HG03280 (cell line): ENCODE measurements at regions not wholly inside any gene's neighbourhood (a gene's known extent, or its start where the extent isn't known, plus 50 kb on each side); places are given as distances from the start of the nearest gene placed in this dataset.
"Not testable (repeated sequence)": the region's sequence is repeated elsewhere in the genome, so short reads cannot be mapped to it uniquely, and the experiment has no call there.

ENCODE experiments used
- ATAC-seq: cut with Tn5 transposase; IDR thresholded peaks from one replicate; pipeline ENCODE4 v1.9.1; 2021; ENCODE audit warnings: mild to moderate bottlenecking, moderate library complexity; ENCODE audit not compliant: unreplicated experiment

DNA sequence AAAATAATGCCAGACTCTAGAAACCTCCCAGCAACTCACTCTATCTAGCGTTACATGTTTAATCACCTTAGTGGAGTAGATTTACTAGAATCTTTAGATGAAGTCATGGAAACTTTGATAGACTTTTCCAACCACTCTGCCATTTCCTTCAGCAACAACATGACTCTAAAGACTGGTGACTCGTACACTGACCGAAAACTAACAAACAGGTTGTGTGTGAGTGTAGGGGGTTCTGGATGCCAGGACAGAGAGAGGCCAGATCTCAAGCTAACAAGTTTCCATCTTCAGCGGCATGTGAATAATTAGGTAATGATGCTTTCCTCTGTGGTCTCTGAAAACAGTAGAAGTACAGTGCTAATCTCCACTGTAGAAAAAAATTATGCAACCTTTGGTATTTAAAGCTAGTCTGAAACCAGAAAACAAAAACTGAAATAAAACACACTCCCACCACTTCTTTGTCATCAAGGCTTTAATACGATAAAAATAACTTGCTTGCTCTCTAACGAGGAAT, 286.4 kb downstream of the PRDM5 start:
- no peak for ATAC-seq

DNA sequence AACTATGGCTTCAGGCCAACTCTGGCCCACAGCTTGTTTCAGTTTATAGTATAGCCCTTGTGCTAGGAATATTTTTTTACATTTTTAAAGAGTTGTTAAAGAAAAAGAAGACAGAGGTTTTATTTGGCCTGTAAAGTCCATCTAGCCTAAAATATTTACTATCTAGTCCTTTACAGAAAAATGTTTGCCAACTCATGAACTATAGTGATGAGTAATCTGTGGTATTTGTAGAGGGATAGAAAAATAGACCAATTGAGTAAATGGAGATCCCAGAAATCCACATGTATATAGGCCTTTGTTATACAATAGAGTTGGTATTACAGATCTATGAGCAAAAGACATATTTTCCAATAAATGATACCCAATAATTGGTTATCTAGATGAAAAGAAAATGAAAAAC, 288.7 kb downstream of the PRDM5 start:
- no peak for ATAC-seq

DNA sequence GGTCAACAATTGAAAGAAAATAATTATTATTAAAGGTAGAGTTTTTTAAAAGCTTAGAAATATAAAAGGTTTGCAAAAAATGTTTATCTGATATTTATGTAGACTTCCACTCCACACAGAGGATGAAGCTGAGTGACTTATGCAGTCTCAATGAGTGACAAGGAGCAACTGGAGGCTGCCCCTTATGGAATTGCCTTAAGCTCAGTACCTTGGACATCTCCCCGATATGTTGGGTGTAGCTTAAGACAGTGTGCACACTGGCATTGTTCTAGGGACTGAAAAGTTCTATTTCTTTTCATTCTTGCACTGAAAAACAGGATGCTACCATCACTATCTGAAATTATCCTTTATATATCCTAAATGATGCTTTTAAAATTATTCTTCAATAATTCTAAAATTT, 292.1 kb downstream of the PRDM5 start:
- ATAC-seq = no peak

DNA sequence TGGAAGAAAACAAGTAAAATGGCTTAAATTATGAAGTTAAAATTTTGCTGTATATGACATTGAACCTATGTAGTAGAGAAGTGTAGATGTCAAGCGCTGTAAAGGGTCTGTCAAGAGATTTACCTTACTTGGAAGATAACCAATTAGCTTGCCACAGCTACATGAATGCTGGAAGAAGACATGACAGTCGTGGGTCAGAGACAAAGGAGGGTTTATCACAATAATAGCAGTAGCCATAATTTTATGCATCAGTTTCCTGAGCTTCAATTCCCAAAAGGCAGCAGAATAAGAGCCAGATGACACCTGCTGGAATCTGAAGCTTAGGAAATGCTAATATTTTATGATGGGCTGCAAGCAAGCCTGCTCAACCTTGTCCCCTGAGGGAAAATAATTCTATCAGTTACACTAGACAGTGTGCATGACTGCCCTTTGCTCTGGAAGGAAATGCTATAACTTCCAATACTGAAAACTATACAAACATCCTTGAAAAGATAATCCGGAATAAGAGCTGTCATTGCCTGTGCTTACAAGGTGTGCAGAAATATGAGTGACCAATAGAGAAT, 292.9 kb downstream of the PRDM5 start:
- ATAC-seq = no peak

DNA sequence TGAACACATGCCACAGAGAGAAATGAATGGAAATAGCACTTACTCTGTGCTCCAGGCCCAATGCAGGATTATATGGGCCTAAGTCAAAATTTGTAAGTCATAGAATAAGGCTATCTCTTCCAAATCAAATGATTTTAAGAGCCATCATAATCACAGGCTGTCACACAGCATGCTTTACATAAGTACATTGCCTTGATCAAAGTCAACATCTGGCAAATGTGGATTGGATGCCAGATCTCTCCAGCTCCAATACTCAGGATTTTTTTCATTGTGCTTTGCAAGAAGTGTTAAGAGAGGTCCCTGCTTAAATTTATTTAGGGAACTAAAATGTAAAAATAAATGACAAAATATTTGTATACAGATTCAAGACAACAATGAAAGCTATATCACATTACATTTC, 299.9 kb downstream of the PRDM5 start:
- ATAC-seq = no peak

DNA sequence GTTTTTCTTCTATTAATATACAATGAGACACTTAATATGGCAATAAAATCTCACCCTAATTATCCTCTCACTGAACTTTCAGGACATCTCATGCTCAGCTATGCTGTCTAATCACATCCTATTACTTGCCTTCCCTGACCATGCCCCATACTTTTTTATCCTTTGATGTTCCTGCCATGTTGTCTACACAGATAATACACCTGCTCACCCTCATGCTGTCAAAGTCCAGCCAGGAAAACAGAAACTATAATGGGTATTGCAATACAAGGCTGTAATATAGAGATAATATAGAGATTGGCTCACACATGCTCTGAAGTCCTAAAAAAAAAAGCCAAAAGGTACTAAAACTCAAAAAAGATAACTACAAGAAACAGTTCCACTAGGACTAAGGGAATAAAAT, 305.4 kb downstream of the PRDM5 start:
- no peak for ATAC-seq

DNA sequence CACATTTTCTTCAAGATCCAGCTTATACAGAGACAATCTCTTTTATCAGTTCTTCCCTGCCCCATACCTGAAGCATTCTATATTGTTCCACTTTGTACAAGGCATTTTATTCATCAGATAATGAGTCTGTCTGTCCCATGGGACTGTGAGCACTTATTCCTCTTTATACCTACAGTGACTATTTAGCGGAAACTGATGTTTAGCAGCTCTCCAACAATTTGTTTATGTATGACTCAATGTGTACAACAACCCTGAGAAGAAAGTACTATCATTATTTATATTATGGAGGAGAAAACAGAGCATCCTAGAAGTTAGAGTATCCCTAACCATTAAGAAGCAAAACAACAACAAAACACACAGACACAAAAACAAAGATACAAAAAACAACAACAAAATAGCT, 306.5 kb downstream of the PRDM5 start:
- no peak for ATAC-seq

DNA sequence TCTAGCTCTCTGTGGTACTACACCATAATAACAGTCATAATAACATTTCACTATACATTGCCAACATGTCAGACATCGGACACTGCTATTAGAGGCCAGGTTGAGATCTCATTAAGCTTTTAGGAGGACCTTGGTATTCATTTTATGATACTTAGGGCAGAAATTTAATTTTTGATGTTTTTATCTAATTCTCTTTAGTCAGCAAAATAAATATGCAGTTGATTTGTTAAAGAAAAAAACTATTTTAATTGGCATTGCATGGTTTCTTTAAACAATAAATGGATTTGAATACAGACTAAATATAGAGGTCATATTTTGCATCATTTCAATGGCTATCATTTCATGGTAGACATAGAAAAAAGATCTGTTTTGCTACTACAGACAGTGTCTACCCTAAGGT, 308.7 kb downstream of the PRDM5 start:
- ATAC-seq = no peak

DNA sequence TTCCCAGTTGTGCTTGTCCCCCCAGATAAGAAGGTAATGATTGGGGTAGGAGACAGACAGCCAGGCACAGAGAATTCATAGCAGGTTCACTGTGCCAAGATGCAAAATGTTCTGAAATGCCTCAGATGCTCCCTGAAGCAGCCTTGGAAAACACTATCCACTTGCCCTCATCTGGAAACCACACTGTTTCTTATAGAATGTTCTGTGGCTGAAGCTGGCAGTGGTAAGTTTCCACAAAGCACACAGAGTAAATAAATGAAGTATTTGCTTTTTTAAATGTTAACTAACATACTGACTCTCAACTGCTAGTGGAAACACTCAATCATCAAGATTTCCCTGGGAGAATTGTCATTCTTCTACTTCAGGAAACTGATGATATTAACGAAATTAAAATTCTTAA, 311.4 kb downstream of the PRDM5 start:
- no peak for ATAC-seq

DNA sequence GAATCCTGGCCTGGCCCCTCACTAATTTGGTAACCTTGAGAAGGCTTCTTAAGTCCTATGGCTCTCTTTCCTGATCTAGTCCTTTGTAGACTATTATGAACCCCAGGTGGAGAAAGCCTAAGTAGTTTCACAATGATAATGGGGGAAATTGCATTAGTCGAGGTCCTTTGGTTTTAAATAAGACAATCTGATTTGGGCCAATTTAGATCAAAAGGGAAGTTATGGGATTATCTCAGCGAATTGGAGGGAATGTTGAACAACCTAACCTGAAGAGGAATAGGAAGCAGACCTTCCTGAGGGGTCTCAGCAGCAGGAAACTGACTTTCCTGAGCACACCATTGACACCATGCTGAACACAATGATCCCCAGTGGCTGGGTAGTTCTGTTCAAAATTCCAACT, 331.5 kb downstream of the PRDM5 start:
- ATAC-seq = no peak

DNA sequence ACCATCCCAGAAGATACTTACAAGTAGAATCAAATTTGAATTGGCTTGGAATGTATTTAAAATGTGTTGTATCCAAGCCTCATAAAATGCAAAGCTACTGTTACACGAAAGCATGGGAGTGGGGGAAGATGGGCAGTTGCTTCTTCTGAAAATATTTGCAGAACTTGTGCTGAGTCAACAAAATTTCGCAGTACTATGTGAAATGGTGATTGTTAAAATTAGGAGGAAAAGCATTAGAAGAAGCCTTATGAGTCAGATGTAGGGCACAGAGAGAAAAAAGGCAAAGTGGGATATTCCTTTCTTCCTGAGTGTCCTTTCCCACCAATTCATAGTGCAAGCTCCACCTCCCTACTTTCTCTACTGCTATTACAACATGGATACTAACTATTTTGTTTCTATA, 332.7 kb downstream of the PRDM5 start:
- no peak for ATAC-seq

DNA sequence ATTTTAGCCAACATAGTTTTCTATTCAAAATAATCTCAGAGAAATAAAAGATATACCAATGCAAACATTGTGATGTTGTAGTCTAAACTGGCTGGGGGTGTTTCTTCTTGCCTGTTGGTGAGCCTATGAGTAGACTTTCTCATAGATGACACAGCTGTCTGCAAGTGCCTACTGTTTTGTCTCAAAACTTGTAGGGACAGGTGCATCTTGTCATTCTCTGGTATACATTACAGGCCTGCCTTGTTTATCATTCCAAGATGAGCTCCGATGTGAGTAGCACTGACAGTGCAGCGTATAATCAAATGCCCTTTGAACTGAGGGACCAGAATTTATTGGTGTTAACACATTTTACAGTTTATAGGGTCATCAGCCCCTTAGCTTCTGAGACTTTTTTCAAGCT, 353.8 kb downstream of the PRDM5 start:
- ATAC-seq = no peak

DNA sequence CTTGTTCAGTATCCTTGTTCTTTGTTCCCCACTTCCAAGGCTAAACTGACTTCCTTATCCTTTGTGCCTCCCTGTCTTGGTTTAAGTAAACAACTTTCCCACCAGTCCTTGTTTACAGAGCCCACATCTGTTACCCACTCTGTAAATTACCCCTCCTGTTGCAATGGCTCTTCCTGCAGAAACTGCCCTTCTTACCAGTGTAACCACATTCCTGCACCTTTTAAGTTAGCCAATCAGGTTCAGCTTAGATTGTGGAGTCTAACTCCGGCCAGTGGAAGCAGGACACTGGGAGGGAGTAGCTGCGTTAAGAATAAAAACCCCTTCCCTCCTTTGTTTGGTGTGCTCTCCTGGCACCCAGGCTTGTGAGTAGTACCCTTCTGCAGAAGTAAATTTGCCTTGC, 360.9 kb downstream of the PRDM5 start:
- ATAC-seq = no peak

DNA sequence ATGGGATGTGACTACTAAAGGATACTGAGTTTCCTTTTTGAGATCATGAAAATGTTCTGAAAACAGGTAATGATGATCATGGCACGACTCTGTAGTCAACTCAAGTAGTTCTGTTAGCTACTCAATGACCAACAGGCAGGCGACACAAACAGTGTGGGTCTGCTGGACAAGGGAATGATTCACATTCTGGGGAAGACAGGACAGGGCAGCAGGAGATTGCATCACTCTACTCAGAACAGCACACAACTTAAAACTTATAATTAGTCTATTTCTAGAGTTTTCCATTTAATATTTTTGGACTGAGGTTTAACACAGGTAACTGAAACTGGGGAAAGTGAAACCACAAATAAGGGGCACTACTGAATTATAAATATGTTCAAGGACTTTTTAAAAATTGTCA, 365.2 kb downstream of the PRDM5 start:
- ATAC-seq = no peak

DNA sequence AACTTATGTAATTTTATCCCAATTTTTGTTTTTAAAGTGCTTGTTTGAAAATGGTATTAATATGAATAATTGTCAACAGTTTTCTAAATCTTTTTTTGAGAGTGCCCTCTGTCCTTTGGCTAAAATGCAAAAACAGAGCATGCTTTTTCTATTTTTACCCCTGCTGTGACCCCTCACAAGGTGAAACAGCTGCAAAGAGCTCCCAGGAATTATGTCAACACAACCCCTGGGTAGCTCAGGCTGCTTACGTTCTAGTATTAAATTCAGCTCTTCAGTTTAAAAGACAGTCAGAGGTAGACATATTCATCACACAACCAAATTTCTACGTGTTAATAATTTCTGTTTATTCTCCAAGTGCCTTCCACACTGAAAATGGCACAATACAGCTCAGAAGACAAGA, 367.5 kb downstream of the PRDM5 start:
- ATAC-seq = no peak

DNA sequence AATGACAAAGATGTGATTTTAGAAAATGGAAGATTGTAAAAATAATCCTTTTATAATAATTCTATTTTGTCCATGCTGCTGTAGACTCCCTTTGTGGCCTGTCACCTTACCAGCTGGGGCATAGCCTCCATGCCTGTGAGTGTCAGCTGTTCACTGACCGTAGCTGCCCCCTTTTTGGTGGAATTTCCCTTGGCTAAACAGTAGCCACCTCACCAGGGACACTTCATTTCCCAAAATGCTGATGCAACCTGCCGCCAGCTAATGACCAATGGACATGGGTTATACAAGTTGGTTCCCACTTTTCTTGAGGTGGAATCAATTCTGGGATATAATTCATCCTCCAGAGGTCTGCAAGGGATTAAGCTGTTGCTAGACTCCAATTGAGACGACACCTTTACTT, 368.4 kb downstream of the PRDM5 start:
- no peak for ATAC-seq

DNA sequence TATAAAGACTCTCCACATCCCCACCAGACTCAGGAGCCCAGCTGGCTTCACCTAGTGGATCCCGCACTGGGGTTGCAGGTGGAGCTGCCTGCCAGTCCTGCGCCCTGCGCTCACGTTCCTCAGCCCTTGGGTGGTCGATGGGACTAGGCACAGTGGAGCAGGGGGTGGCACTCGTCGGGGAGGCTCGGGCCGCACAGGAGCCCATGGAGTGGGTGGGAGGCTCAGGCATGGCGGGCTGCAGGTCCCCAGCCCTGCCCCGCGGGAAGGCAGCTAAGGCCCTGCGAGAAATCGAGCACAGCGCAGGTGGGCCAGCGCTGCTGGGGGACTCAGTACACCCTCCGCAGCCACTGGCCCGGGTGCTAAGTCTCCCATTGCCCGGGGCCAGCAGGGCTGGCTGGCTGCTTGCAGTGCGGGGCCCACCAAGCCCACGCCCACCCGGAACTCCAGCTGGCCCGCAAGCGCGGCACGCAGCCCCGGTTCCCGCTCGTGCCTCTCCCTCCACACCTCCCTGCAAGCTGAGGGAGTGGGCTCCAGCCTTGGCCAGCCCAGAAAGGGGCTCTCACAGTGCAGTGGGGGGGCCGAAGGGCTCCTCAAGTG, 371.8 kb downstream of the PRDM5 start:
- ATAC-seq = not testable (repeated sequence)

DNA sequence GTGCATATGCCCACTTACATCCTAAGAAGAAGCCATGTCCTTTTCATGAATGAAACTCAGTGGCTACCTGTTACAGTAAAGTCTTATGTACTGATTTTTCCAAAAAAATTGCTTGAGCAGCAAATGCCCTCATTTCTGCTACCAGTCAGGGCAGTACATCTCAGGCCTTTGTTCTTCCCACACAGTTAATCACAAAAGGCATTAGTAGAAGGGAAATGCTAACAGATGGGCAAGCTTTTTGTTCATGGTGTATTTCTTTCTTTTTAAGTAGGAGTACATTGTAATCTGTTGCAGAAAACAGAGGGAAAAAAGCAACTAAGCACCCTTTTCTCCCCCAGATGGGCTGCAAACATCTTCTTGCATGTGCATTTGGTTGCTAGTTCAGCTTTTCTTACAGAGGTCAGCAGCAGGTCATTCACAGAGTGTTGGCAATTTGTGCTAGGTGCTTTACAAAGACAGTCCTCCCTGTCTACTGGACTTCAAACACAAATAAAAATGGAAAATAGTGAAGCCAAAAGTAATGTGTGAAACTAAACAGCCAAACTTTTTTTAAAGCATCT, 373.4 kb downstream of the PRDM5 start:
- ATAC-seq = no peak

DNA sequence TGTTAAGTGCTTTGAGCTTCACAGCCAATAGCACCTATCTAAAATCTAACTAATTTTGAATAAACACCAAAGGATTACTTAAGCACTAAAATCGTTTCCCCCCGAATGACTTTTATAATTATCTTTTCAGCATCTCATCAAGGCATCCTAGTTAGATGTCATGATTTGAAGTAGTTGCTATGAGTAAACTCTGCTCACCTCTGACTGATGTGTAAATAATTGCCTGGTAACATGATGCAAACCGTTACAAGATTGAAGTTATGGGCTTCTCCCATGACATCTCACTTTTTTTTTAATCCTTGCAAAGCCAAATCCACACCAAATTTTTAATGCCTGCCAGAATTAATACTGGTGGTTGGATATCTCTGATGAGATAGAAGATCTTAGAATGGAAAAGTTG, 377.1 kb downstream of the PRDM5 start:
- no peak for ATAC-seq

DNA sequence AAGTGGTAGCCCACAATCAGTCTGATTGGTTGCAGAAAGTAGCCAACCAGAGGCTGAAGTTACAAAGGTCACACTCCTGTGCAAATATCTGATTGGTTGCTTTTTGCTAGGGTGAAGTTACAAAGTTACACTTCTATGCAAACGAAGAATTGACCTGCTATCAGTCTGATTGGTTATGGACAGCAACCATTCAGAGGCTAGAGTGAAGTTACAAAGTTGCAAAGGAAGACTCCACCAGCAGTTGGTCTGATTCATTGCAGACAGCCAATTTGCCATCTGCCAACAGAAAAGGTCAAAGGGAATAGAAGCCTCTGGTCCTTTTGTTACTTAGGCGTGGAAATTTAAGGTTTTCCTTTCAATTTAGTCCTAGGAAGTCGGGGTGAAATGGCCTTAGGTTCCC, 377.7 kb downstream of the PRDM5 start:
- ATAC-seq = no peak

DNA sequence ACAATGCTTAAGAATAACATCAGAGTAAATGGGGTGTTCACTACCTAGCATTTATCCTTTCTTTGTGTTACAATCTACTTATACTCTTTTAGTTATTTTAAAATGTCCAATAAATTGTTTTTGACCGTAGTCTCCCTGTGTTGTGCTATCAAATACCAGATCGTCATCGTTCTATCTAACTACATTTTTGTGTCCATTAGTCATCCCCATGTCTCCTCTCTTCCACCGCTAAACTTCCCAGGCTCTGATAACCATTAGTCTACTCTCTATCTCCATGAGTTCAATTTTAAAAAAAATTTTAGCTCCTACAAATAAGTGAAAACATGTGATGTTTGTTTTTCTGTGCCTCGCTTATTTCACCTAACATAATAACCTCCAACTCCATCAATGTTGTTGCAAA, 381.9 kb downstream of the PRDM5 start:
- no peak for ATAC-seq

DNA sequence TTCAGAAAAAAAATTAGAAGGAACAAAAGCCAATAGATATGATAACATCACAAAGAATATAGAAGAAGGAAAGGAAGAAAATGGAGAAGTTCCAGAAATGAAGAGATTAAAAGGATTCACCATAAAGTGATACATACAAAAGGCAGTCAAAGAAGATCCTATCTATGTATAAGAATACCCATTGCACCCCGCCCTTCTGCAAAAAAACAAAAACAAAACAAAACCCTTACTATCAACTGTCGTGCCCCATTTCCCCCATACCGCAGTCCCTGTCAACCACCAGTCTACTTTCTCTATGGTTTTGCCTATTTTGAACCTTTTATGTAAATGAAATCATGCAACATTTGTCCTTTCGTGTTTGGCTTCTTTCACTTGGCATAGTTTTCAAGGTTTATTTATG, 385.6 kb downstream of the PRDM5 start:
- no peak for ATAC-seq

DNA sequence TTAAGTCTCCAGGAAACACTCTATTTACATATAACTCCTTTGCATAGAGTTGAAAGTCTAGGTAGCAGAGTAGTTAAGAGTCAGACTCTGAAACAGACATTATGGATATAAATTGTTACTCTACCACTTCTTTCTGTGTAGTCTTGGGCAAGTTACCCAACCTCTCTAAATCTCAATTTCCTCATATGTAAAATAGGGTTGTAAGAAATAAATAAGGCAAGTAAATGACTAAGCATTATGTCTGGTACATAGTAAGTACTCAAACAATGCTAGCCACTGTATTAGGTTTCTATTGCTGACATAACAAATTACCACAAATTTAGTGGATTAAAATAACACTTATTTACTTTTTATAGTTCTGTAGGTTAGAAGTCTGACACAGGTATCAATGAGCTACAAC, 394.1 kb downstream of the PRDM5 start:
- no peak for ATAC-seq
